CD4-positive, alpha-beta T cell treated with Interleukin-15 for 4 hours (primary cell): ENCODE measurements at regions not wholly inside any gene's neighbourhood (a gene's known extent, or its start where the extent isn't known, plus 50 kb on each side); places are given as distances from the start of the nearest gene placed in this dataset.

Experiments used
- DNase-seq: peaks from one replicate; pipeline ENCODE4 v3.0.0-alpha.2; 2020; ENCODE audit warnings: low spot score

- peak; percentile 53 for DNase-seq
Measured at GRCh38 chr16:55944377-55944802, 69.2 kb upstream of the CES5A start.

GRCh38 chr16:55943267-55943666 lies 68.1 kb upstream of the CES5A start:
- DNase-seq = no peak

GRCh38 chr16:55942821-55943220 lies 67.6 kb upstream of the CES5A start:
- no peak for DNase-seq

GRCh38 chr16:55941552-55941951 lies 66.4 kb upstream of the CES5A start:
- DNase-seq = no peak

- no peak for DNase-seq
Measured at GRCh38 chr16:55938126-55938525, 63.0 kb upstream of the CES5A start.

- DNase-seq = no peak
Measured at GRCh38 chr16:55933038-55933437, 57.9 kb upstream of the CES5A start.

GRCh38 chr16:55930036-55930435 lies 54.9 kb upstream of the CES5A start:
- no peak for DNase-seq

- no peak for DNase-seq
Measured at GRCh38 chr16:55929181-55929580, 54.0 kb upstream of the CES5A start.

- no peak for DNase-seq
Measured at GRCh38 chr16:55925242-55925641, 50.1 kb upstream of the CES5A start.
